GM13977 (cell line): ENCODE measurements at regions not wholly inside any gene's neighbourhood (a gene's known extent, or its start where the extent isn't known, plus 50 kb on each side); places are given as distances from the start of the nearest gene placed in this dataset.
A peak's percentile ranks its signal among the peaks of the same experiment; 100 is the strongest.
"Not testable (repeated sequence)": the region's sequence is repeated elsewhere in the genome, so short reads cannot be mapped to it uniquely, and the experiment has no call there.

Source experiments
- DNase-seq: peaks from one replicate; pipeline ENCODE4 v3.0.0; 2012; ENCODE audit warnings: low spot score
- in situ Hi-C: fragments of 300-500 bp; cut with MboI; formaldehyde crosslinking; loops from one replicate; pipeline ENCODE4 v1.12.0; 2022; ENCODE audit warnings: low sequenced_read_pairs, low pct_unique_long_range_greater_than_20kb, mixed read lengths, inconsistent platforms; ENCODE audit not compliant: unreplicated experiment
- TF ChIP-seq, protein P1 (sequence below): IDR thresholded peaks from 2 replicates; pipeline ENCODE4 v1.5.1; 2012; ENCODE audit warnings: mild to moderate bottlenecking, control low read depth; ENCODE audit not compliant: insufficient read depth; ENCODE audit errors: extremely low read depth, missing control alignments

DNA sequence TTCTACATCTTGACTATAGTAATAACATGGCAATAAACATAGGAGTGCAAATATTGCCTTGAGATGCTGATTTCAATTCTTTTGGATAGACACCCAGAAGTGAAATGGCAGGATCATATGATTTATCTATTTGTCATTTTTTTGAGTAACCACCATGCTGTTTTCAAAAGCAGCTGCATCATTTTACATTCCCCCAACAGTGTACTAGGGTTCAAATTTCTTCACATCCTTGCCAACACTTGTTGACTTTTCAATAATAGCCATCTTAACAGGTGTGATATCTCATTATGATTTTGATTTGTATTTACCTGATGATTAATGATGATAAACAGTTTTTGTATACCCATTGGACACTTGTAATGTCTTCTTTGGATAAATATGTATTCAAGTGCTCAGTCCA lies 90.8 kb downstream of the STRADB start:
- TF ChIP-seq, protein P1, sequence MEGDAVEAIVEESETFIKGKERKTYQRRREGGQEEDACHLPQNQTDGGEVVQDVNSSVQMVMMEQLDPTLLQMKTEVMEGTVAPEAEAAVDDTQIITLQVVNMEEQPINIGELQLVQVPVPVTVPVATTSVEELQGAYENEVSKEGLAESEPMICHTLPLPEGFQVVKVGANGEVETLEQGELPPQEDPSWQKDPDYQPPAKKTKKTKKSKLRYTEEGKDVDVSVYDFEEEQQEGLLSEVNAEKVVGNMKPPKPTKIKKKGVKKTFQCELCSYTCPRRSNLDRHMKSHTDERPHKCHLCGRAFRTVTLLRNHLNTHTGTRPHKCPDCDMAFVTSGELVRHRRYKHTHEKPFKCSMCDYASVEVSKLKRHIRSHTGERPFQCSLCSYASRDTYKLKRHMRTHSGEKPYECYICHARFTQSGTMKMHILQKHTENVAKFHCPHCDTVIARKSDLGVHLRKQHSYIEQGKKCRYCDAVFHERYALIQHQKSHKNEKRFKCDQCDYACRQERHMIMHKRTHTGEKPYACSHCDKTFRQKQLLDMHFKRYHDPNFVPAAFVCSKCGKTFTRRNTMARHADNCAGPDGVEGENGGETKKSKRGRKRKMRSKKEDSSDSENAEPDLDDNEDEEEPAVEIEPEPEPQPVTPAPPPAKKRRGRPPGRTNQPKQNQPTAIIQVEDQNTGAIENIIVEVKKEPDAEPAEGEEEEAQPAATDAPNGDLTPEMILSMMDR = no peak
- no peak for DNase-seq
- in situ Hi-C loops = no loop called here

DNA sequence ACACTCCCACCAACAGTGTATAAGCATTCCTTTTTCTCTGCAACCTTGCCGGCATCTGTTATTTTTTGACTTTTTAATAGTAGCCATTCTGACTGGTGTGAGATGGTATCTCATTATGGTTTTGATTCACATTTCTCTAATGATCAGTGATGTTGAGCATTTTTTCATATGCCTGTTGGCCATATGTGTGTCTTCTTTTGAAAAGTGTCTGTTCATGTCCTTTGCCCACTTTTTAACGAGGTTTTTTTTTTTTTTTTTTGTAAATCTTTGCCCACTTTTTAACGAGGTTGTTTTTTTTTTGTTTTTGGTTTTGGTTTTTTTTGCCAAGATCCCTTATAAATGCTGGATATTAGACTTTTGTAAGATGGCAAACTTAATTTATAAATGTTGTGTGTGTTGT lies 87.7 kb downstream of the STRADB start:
- DNase-seq, in situ Hi-C loops: not testable (repeated sequence)

DNA sequence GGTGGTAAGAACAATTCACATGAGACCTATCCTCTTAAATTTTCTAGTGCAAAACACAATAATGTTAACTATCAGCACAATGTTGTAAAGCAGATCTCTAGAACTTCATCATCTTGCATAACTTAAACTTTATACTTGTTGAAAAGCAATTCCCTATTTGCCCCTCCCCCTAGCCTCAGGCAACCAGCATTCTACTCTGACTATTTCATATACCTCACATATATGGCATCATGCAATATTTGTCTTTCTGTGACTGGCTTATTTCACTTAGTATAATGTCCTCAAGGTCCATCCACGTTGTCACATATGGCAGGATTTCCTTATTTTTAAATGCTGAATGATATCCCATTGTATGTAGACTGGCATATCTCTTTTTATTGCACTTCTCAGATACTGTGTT lies 86.5 kb downstream of the STRADB start:
- TF ChIP-seq, protein P1 = no peak

DNA sequence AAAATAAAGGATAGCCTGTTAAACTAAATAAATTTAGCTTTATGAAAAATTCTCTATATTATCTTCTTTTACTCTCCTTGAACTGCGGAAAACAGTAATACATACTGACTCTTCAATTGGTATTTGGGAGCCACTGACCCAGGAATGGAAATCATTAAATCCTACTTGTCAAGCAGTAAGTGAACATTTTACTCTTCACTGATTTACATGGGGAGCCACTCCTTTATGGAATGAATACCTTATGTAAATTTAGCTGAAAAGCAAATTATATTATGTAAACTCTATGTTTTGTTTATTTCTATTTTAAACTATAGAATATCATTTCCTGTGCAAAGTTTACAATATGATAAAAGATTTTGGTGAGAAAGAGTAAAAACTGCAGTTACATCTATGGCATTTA lies 85.2 kb downstream of the STRADB start:
- TF ChIP-seq, protein P1 = no peak
- in situ Hi-C loops = no loop called here
- no peak for DNase-seq

More for the DNA sequence above, 86.5 kb downstream of the STRADB start:
- in situ Hi-C loops = no loop called here
- DNase-seq = no peak

DNA sequence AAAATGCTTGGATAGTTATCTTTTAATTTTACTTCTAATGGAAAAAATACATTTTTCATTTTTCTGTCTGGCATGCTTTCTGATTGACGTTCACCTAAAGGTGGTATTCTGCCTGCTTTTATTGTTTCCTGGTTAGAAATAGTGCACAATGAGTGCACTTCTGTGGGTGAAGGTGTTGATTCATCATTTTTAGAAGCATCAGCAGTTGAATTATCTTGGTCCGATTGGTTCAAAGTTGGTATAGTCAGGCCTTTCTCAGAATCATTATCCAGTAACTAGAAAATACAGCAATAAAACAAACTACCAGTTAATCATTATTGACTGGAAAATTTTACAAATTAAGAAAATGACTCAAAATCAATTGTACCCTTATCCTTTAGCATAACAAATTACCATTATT lies 84.5 kb downstream of the STRADB start:
- in situ Hi-C loops = no loop called here
- DNase-seq = no peak
- TF ChIP-seq, protein P1 = no peak

DNA sequence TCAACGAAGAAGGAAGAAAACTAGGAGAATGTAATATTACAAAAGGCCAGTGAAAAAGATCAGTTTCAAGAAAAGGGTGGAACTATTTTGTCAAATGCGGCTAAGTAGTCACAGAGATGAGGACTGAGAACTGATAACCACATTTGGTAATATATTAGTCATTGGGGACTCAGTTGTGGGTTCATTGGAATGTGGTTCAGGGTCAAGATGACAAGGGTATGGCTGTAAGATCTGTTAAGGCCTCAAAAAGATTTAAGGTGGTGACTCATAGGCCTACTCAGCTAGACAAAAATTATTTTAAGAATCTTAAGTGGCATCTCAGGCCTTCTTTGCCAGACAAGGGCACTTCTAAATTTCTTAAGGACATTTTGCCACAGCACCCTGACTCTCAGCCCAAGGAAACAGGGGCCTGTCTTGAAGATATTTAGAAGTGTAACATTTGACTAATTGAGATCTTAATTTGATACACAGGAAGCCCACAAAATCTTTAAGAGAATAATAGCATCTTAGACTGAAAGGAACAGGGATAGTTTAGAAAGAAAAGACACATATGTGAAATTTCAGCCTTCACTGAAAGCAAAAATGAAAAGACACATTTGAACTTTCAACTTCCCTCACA lies 81.3 kb downstream of the STRADB start:
- in situ Hi-C loops = no loop called here
- TF ChIP-seq, protein P1 = no peak
- DNase-seq = peak; percentile 28
